ENCODE measurements at regions not wholly inside any gene's neighbourhood (a gene's known extent, or its start where the extent isn't known, plus 50 kb on each side); places are given as distances from the start of the nearest gene placed in this dataset.

DNA sequence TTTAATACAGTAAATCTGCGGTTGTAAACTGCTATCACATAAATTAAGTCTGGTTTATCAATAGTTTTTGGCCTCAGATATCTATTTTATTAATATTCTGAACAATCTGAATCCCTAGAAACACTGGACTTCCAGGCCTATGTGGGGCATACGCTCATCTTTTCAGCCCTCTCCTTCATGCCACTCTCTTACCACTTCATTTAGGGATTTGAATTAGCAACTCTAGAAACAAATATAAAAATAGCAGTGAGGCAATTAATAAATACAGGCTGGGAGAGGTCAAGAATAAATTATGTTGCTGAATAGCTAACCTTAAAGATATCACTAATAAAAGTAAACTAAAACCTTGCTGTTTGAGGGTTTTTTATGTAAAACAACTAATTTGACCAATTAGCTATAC, 480.3 kb upstream of the CD180 start:
- Histone ChIP-seq H3K36me3 (ENCODE audit: low read depth) (no peaks in the 10 kb centered on the region), H3K27ac (ENCODE audit: poor library complexity, severe bottlenecking) (no peak overlapping the region), H3K4me3 (ENCODE audit: severe bottlenecking) (no peak overlapping the region), H3K4me1 (ENCODE audit: insufficient read depth, poor library complexity, severe bottlenecking) (no peaks in the 10 kb centered on the region), H3K27me3 (ENCODE audit: insufficient read depth, poor library complexity, severe bottlenecking) (no peaks in the 10 kb centered on the region), H3K9me3 (ENCODE audit: severe bottlenecking) (no peaks in the 10 kb centered on the region)
- no peak for ATAC-seq (ENCODE audit: low read depth)
- DNase-seq (ENCODE audit: low spot score): no peak
- TF ChIP-seq, protein P1, sequence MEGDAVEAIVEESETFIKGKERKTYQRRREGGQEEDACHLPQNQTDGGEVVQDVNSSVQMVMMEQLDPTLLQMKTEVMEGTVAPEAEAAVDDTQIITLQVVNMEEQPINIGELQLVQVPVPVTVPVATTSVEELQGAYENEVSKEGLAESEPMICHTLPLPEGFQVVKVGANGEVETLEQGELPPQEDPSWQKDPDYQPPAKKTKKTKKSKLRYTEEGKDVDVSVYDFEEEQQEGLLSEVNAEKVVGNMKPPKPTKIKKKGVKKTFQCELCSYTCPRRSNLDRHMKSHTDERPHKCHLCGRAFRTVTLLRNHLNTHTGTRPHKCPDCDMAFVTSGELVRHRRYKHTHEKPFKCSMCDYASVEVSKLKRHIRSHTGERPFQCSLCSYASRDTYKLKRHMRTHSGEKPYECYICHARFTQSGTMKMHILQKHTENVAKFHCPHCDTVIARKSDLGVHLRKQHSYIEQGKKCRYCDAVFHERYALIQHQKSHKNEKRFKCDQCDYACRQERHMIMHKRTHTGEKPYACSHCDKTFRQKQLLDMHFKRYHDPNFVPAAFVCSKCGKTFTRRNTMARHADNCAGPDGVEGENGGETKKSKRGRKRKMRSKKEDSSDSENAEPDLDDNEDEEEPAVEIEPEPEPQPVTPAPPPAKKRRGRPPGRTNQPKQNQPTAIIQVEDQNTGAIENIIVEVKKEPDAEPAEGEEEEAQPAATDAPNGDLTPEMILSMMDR (IDR thresholded peaks at IDR 0.05; ENCODE audit: poor library complexity, severe bottlenecking): no peak

DNA sequence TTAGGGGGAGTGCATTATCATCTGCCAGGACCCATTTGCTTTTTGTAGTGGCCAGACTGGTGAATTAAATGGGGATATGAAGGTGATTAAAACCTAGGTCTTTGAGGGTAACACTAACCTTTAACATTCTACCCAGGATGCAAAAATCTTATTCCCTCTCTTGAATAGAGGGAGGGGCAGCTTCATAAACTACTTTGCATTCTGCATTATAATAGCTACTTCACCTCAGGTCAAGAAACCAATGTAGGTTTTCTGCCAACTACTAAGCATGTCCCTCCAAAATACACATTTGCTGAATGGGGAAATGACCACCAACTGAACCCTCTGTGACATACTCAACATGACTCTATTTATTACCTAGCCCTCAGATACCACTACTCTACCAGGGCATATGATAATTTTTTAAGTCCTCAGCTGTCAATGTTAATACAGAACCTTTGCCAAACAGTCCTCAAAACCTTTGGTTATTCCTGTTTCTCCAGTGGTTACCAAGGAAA, 477.6 kb upstream of the CD180 start:
- TF ChIP-seq, protein P1 (IDR thresholded peaks at IDR 0.05; ENCODE audit: poor library complexity, severe bottlenecking): no peak
- ATAC-seq (ENCODE audit: low read depth) (no peak), DNase-seq (ENCODE audit: low spot score) (no peak)
- no peak overlapping the region for H3K27ac ChIP-seq (ENCODE audit: poor library complexity, severe bottlenecking)
- H3K9me3 ChIP-seq (ENCODE audit: severe bottlenecking): no peaks in the 10 kb centered on the region
- no peaks in the 10 kb centered on the region for H3K27me3 ChIP-seq (ENCODE audit: insufficient read depth, poor library complexity, severe bottlenecking)
- no peak overlapping the region for H3K4me3 ChIP-seq (ENCODE audit: severe bottlenecking)
- H3K4me1 ChIP-seq (ENCODE audit: insufficient read depth, poor library complexity, severe bottlenecking): no peaks in the 10 kb centered on the region
- H3K36me3 ChIP-seq (ENCODE audit: low read depth): no peaks in the 10 kb centered on the region

DNA sequence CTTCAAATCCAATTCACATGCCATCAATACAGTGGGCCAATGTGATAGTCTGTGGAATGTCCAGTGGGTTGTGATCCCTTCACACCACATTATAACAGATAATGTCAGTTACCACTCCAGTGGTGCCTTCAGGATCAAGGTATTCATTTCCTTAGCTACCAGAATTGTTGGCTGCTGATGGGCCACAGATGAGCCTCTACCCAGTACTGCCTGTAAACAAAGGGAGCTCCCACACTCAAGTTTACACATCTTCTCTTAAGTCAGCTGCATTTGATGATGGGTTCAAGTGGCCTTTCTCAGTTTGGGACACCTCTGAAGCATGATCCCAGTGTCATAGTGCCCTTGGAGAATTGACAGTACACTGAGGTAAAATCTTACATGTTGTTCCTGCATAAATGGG, 477.0 kb upstream of the CD180 start:
- TF ChIP-seq, protein P1 (IDR thresholded peaks at IDR 0.05; ENCODE audit: poor library complexity, severe bottlenecking): no peak
- H3K4me1 ChIP-seq (ENCODE audit: insufficient read depth, poor library complexity, severe bottlenecking): no peaks in the 10 kb centered on the region
- DNase-seq (ENCODE audit: low spot score): no peak
- H3K27ac ChIP-seq (ENCODE audit: poor library complexity, severe bottlenecking): no peak overlapping the region
- ATAC-seq (ENCODE audit: low read depth): no peak
- no peaks in the 10 kb centered on the region for H3K9me3 ChIP-seq (ENCODE audit: severe bottlenecking)
- H3K4me3 ChIP-seq (ENCODE audit: severe bottlenecking): no peak overlapping the region
- H3K27me3 ChIP-seq (ENCODE audit: insufficient read depth, poor library complexity, severe bottlenecking): no peaks in the 10 kb centered on the region
- H3K36me3 ChIP-seq (ENCODE audit: low read depth): no peaks in the 10 kb centered on the region

DNA sequence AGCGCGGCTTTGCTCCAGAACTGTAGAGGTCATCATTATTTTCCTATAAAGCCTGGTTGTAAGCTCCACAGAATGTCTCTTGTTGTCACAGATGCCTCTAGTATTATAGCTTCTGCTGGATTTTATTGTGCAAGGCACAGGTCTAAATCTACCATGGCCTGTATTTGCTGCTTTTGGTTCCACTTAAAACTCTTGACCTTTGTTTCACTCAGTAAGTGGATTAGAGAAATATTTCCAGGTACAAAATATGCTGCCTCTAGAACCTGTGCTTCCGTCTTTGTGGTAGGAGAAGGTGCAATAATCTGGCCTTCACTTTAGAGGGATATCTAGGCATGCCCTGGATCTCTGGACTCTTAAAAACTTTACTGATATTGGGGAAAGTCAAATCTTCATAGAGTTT, 476.6 kb upstream of the CD180 start:
- no peaks in the 10 kb centered on the region for H3K4me1 ChIP-seq (ENCODE audit: insufficient read depth, poor library complexity, severe bottlenecking)
- no peak overlapping the region for H3K27ac ChIP-seq (ENCODE audit: poor library complexity, severe bottlenecking)
- TF ChIP-seq, protein P1 (IDR thresholded peaks at IDR 0.05; ENCODE audit: poor library complexity, severe bottlenecking): no peak
- no peak overlapping the region for H3K4me3 ChIP-seq (ENCODE audit: severe bottlenecking)
- DNase-seq (ENCODE audit: low spot score) (no peak), ATAC-seq (ENCODE audit: low read depth) (no peak)
- no peaks in the 10 kb centered on the region for H3K9me3 ChIP-seq (ENCODE audit: severe bottlenecking)
- no peaks in the 10 kb centered on the region for H3K27me3 ChIP-seq (ENCODE audit: insufficient read depth, poor library complexity, severe bottlenecking)
- H3K36me3 ChIP-seq (ENCODE audit: low read depth): no peaks in the 10 kb centered on the region

DNA sequence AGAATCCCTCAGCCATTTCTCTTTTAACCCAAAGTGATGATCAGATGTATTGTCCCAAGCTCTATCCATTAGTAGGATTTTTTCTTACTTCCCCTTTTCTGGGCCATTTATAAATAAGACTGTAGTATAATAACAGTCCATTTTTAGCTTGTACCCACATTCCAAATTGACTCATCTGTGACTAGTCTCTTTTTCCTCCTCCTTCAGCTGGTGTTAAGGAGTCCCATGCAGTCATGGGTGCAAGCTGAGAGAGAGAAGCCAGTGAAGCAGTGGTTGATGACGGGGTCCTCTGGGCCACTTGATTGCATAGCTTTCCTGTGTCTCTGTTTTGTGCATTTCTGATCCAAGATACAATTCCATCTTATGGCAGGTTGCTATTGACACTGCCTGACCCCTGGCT, 476.0 kb upstream of the CD180 start:
- DNase-seq (ENCODE audit: low spot score) (no peak), ATAC-seq (ENCODE audit: low read depth) (no peak)
- Histone ChIP-seq H3K27me3 (ENCODE audit: insufficient read depth, poor library complexity, severe bottlenecking) (no peaks in the 10 kb centered on the region), H3K36me3 (ENCODE audit: low read depth) (no peaks in the 10 kb centered on the region), H3K4me1 (ENCODE audit: insufficient read depth, poor library complexity, severe bottlenecking) (no peaks in the 10 kb centered on the region), H3K27ac (ENCODE audit: poor library complexity, severe bottlenecking) (no peak overlapping the region), H3K4me3 (ENCODE audit: severe bottlenecking) (no peak overlapping the region), H3K9me3 (ENCODE audit: severe bottlenecking) (no peaks in the 10 kb centered on the region)
- TF ChIP-seq, protein P1 (IDR thresholded peaks at IDR 0.05; ENCODE audit: poor library complexity, severe bottlenecking): no peak

Measured in RWPE2 (cell line).